NCI-H345 (cell line): ENCODE measurements at regions not wholly inside any gene's neighbourhood (a gene's known extent, or its start where the extent isn't known, plus 50 kb on each side); places are given as distances from the start of the nearest gene placed in this dataset.
A peak's percentile ranks its signal among the peaks of the same experiment; 100 is the strongest.
"Not testable (repeated sequence)": the region's sequence is repeated elsewhere in the genome, so short reads cannot be mapped to it uniquely, and the experiment has no call there.

ENCODE experiments used
- DNase-seq: peaks from one replicate; lab custom pipeline; 2025; lab: John Stamatoyannopoulos, UW

- DNase-seq: no peak
Measured at GRCh38 chr3:59254976-59255375, 205.2 kb upstream of the CFAP20DC start.

DNA sequence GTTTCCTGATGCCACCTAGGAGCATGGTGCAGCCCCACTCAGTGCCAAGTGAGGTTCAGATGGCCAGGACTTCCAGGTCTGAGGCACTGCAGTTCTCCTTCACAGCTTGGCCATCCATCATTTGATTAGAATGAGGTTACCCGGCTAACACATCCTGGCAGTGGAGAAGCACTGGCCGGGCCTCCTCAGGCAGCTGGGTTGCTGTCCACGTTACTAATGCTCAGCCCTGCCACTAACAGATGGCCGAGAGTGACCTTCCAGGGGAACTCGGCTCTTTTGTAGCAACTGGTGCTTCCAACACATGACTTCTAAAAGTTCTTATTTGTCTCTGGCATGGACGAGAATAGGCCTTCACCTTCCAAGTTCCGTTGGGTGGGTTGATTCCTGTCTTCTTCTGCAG lies 204.6 kb upstream of the CFAP20DC start:
- no peak for DNase-seq

- DNase-seq: no peak
Measured at GRCh38 chr3:59253523-59253922, 203.7 kb upstream of the CFAP20DC start.

DNA sequence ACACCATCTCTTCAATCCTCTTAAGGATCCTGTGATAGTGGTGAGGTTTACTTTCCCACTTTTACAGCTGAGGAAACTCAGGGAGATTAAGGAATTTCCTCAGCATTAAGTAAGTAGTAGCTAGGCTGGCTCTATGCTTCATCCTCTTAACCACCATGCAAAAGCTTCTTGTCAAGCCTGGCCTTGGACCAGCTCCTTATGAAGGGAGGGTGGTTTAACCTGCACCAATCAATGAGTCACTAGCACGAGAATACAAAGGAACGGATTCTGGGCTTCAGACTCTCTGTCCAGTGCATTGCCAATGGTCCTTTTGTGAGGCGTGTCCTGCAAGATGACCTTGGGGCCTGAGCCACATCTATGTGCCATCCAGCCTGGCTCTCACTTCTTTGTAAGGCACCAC lies 202.0 kb upstream of the CFAP20DC start:
- DNase-seq: no peak

- no peak for DNase-seq
Measured at GRCh38 chr3:59250600-59250999, 200.8 kb upstream of the CFAP20DC start.

- no peak for DNase-seq
Measured at GRCh38 chr3:59249698-59250361, 200.0 kb upstream of the CFAP20DC start.

GRCh38 chr3:59249004-59249403 lies 199.2 kb upstream of the CFAP20DC start:
- DNase-seq: no peak

DNA sequence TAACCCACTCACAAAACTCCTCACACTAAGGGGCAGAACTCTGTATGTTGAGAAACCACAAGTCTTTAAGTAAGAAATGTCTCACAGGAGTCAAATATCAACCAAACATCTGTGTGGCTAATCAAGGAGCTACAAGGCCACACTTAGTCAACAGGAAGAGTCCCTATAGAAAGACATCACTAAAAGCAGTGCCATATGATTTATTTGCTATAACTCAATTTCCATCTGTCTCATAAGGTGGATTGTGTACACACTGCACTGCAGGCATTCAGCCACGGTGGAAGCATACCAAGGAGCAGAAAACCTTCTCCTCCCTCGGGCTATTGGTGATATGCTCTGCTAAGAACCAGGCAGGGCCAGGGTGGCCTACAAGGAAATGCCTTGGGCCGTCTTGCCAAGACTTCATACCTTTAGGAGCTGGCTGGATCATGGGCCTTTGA lies 197.6 kb upstream of the CFAP20DC start:
- DNase-seq: no peak

DNA sequence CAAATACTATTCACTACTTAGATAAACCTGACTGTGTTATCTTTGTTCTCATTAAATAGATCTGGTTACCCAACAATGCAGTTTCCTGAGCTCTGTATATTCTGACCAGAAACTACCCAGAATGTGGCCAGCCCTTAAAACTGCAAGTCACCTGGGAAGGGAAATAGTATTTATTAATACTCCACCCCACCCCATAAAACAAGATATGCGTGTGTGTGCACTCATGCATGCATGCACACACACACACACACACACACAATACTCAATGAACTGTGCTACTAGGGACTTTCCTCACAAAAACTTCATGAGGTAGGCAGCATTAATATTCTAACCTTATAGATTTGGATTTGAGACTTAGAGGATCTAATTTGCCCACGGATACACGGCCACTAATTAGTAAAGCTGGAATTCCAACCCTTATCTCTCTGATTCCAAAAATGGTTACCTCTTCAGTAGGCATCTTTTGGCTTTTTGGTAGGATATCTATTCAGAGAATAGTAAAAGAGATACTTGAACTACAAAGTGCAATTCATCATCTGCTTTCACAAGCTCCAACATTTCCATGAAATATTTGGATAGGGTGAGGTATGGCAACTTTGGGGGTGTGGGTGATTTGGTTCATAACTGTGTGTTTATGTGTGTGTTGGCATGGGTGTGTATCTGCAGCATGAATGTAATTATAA lies 197.0 kb upstream of the CFAP20DC start:
- DNase-seq: no peak

- peak; percentile 12 for DNase-seq
Measured at GRCh38 chr3:59245859-59246501, 196.2 kb upstream of the CFAP20DC start.

- DNase-seq: no peak
Measured at GRCh38 chr3:59245300-59245858, 195.6 kb upstream of the CFAP20DC start.

DNA sequence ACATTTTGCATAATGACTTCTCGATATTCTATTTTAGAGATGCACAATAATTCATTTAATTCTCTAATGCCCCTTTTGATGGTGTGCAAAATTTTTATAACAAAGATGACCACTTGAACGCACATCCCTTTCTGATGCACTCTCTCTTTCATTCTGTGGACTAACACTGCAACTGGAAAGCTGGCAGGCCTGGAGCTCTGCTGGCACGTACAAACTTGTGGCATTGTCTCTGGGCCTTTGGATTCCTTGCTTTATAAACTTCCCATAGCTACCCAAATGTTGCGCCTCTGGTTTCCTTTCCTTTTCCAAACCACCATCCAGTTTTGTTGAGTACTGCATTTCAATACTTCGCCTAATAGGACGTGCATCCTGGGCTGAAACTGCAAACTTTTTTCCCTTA lies 194.5 kb upstream of the CFAP20DC start:
- no peak for DNase-seq

GRCh38 chr3:59243476-59243875 lies 193.7 kb upstream of the CFAP20DC start:
- DNase-seq: no peak

DNA sequence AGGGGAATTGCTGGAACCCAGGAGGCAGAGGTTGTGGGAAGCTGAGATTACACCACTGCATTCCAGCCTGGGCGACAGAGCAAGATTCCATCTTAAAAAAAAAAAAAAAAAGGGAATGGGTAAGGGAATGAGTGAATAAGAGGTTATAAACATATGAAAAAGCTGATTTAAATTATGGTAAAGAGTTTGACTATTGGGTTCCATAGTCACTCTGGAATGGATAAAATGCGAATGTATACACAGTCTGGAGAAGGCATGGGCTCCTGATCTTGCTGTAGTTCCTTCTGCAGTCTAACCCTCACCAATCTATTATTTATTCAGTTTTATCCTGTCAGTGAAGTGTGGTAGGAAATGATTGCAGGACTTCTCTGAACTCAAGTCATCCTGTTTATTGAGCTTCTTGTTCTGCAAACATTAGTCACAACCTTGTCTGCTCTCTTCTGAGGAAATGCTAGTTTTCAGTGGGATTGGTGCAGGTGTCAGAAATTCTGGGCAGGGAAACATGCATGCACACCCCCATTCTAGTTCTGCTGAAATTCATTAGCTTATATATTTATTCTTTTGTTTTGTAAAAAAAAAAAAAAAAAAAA lies 190.9 kb upstream of the CFAP20DC start:
- no peak for DNase-seq

DNA sequence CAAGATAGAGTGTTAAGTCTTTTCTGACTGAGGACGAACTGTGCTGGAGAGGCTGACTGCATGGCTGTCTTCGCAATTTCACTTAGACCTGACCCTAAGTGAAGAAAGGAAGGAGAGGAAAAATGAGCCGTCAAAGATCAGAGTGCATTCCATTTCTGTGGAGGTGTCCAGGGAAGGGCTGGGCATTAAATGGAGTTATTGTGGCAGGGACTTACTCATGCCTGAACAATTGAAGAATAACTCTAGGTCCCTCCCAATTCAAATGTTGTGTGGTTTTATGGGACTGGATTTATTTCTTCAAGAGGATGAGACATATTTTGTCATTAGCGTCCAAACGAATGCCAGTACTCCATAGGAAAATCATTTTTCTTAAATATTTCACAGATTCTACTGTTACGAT lies 187.3 kb upstream of the CFAP20DC start:
- no peak for DNase-seq

DNA sequence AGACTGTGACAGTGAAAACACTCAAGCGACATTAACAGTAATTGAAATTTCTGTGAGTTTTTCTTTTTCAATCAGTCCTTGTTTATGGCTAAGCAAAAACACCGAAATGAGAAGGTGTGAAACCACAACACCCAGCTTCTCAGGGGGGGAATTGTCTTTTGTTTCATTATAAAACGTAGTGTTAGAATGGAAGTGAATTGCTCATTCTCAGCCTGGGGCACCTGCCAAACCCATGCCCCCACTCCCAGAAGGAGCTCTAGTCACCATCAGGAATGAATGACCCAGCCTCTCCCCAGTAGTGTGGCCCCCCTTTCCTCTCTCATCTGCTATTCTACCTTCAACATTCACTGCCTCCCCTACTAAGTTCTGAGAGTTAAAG lies 185.8 kb upstream of the CFAP20DC start:
- DNase-seq: no peak

DNA sequence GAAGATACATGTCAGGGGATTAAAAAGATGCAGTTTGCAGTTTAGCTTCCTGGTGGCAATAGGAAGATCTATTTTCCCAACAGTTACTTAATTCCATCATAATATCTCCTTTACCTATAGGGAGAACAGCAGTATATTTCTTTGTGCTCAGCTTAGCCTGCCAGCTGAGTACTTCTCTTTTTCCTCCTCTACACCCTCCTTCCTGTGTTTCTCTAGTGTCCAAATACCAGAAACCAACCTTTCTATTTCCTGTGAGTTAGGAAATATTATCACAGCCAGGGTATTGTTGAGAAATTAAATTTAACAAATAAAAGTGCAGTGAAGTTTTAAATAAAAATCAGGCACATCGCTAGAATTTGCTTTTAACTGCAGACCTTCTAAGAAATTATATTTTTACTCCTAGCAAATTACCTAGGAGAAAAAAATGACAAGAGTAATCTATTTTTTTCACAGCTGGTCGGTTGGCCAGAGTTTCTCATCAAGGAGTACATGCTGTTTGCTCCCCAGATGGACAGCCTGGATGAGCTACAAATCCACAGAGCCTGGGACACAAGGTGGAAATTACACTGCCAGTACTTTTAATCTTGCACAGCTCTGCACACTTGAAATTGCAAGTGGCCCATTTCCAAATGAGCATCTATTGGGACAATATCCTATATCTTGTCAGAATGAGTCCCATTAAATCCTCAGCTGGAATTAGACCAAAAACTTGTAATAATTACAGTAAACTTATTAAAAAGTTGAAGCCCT lies 185.2 kb upstream of the CFAP20DC start:
- no peak for DNase-seq

GRCh38 chr3:59230379-59230778 lies 180.6 kb upstream of the CFAP20DC start:
- DNase-seq: not testable (repeated sequence)

- DNase-seq: no peak
Measured at GRCh38 chr3:59213860-59214259, 164.0 kb upstream of the CFAP20DC start.

GRCh38 chr3:59212128-59212779 lies 162.4 kb upstream of the CFAP20DC start:
- peak; percentile 57 for DNase-seq

DNA sequence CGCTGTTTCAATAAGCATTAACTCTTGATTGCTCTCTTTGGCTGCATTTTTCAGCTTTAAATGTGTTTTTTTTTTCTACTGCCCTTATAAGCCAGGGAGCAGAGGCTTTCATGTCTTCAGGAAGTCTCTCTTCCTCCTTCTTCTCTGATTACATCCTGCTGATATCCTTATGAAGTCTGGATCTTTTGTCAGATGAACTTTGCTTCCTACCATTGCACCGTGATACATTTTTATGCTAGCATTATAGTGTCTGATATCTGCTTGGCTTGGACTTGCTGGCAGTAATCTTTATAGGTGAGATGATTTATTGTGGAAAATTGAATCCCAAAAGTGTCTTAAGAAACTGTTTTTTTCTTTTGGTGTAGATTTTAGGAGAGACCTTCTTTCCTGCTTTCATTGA lies 160.4 kb upstream of the CFAP20DC start:
- no peak for DNase-seq
